ENCODE measurements at regions not wholly inside any gene's neighbourhood (a gene's known extent, or its start where the extent isn't known, plus 50 kb on each side); places are given as distances from the start of the nearest gene placed in this dataset.

- Mint-ChIP-seq H3K4me1 (peaks cover 0 to 53% (median 13%) of the 10 kb centered on the region in 7 donors), H3K9me3 (no peaks in the 10 kb centered on the region), H3K27ac (no peak overlapping the region), H3K4me3 (no peak overlapping the region), H3K36me3 (no peaks in the 10 kb centered on the region), H3K27me3 (peaks cover 0 to 9% (median 5%) of the 10 kb centered on the region in 5 donors)
- ChIA-PET POLR2A (interaction anchor here (1.1 kb wide), 1 partner anchor 366 kb away, joined by 3 read pairs; the partner anchor contains the start of gene JUN), CTCF (interaction anchor here (0.7 kb wide), 1 partner anchor 322 kb away, joined by 3 read pairs; no protein-coding TSS in a partner anchor)
- H3K9me3 ChIP-seq (ENCODE audit: control insufficient read depth in 2 of 3, low read length in 3 of 3) = no peaks in the 10 kb centered on the region
- peaks cover 0 to 5% of the 10 kb centered on the region in 2 donors for H3K4me1 ChIP-seq (ENCODE audit: control insufficient read depth in 2 of 2, insufficient read depth in 2 of 2, low read length in 2 of 2)
- H3K27ac ChIP-seq (ENCODE audit: low read depth, low read length) = no peak overlapping the region
- no peak overlapping the region for H3K4me3 ChIP-seq (ENCODE audit: low read length)
- no peak for DNase-seq
- ATAC-seq = no peak
- H3K36me3 ChIP-seq (ENCODE audit: control insufficient read depth in 2 of 3, insufficient read depth in 3 of 3, low read length in 3 of 3) = no peaks in the 10 kb centered on the region
- intact Hi-C loops (cut with micrococcal nuclease) = loop anchor here (5.0 to 10.0 kb wide), 4 partner anchors 102 to 545 kb away; no protein-coding TSS in a partner anchor
- no peaks in the 10 kb centered on the region for H3K27me3 ChIP-seq (ENCODE audit: control insufficient read depth in 2 of 2, insufficient read depth in 2 of 2, low read length in 2 of 2)
Observed at GRCh38 chr1:59149435-59149834, 147.5 kb upstream of the FGGY start.

- H3K4me3 ChIP-seq (ENCODE audit: low read length) = no peak overlapping the region
- Mint-ChIP-seq H3K4me3 (peak overlapping the region in 2 of 10 donors; percentile 5 to 66), H3K27me3 (peaks cover 0 to 9% (median 5%) of the 10 kb centered on the region in 5 donors), H3K4me1 (peaks cover 0 to 45% (median 13%) of the 10 kb centered on the region in 7 donors), H3K9me3 (no peaks in the 10 kb centered on the region), H3K36me3 (no peaks in the 10 kb centered on the region), H3K27ac (peak overlapping the region in 1 of 9 donors; percentile 44)
- POLR2A ChIA-PET = no interaction called here
- peaks cover 0 to 5% of the 10 kb centered on the region in 2 donors for H3K4me1 ChIP-seq (ENCODE audit: control insufficient read depth in 2 of 2, insufficient read depth in 2 of 2, low read length in 2 of 2)
- CTCF ChIA-PET = no interaction called here
- ATAC-seq (no peak), DNase-seq (peak in 1 of 9 donors; percentile 32)
- no peaks in the 10 kb centered on the region for H3K36me3 ChIP-seq (ENCODE audit: control insufficient read depth in 2 of 3, insufficient read depth in 3 of 3, low read length in 3 of 3)
- no peaks in the 10 kb centered on the region for H3K27me3 ChIP-seq (ENCODE audit: control insufficient read depth in 2 of 2, insufficient read depth in 2 of 2, low read length in 2 of 2)
- H3K9me3 ChIP-seq (ENCODE audit: control insufficient read depth in 2 of 3, low read length in 3 of 3) = no peaks in the 10 kb centered on the region
- no peak overlapping the region for H3K27ac ChIP-seq (ENCODE audit: low read depth, low read length)
- intact Hi-C loops (cut with micrococcal nuclease) = loop anchor here in 1 of 2 donors (5.0 kb wide), 2 partner anchors 147 to 547 kb away; partner anchors contain the start of gene FGGY
Observed at GRCh38 chr1:59150577-59151386, 146.1 kb upstream of the FGGY start.

- no peak overlapping the region for H3K4me3 Mint-ChIP-seq
- H3K4me3 ChIP-seq (ENCODE audit: low read length) = no peak overlapping the region
- H3K27ac Mint-ChIP-seq = peak overlapping the region in 1 of 9 donors; percentile 44
- H3K36me3 Mint-ChIP-seq = no peaks in the 10 kb centered on the region
- CTCF ChIA-PET = no interaction called here
- H3K4me1 Mint-ChIP-seq = peaks cover 0 to 41% (median 9%) of the 10 kb centered on the region in 7 donors
- DNase-seq (no peak), ATAC-seq (no peak)
- intact Hi-C loops (cut with micrococcal nuclease) = loop anchor here in 1 of 2 donors (5.0 kb wide), 2 partner anchors 146 to 546 kb away; partner anchors contain the start of gene FGGY
- H3K27me3 Mint-ChIP-seq = peaks cover 0 to 7% (median 3%) of the 10 kb centered on the region in 5 donors
- no peaks in the 10 kb centered on the region for H3K9me3 ChIP-seq (ENCODE audit: control insufficient read depth in 2 of 3, low read length in 3 of 3)
- H3K36me3 ChIP-seq (ENCODE audit: control insufficient read depth in 2 of 3, insufficient read depth in 3 of 3, low read length in 3 of 3) = no peaks in the 10 kb centered on the region
- H3K27me3 ChIP-seq (ENCODE audit: control insufficient read depth in 2 of 2, insufficient read depth in 2 of 2, low read length in 2 of 2) = no peaks in the 10 kb centered on the region
- no peak overlapping the region for H3K27ac ChIP-seq (ENCODE audit: low read depth, low read length)
- POLR2A ChIA-PET = no interaction called here
- H3K4me1 ChIP-seq (ENCODE audit: control insufficient read depth in 2 of 2, insufficient read depth in 2 of 2, low read length in 2 of 2) = peaks cover 0 to 5% of the 10 kb centered on the region in 2 donors
- no peaks in the 10 kb centered on the region for H3K9me3 Mint-ChIP-seq
Observed at GRCh38 chr1:59151387-59151761, 145.5 kb upstream of the FGGY start.

GRCh38 chr1:59151860-59152259 is 145.0 kb upstream of the FGGY start:
- no peak for ATAC-seq
- intact Hi-C loops (cut with micrococcal nuclease) = loop anchor here in 1 of 2 donors (5.0 kb wide), 2 partner anchors 145 to 545 kb away; partner anchors contain the start of gene FGGY

GRCh38 chr1:59152511-59152910 is 144.4 kb upstream of the FGGY start:
- Mint-ChIP-seq H3K9me3 (peaks cover 0 to 5% (median 0%) of the 10 kb centered on the region in 11 donors), H3K4me3 (no peak overlapping the region), H3K36me3 (no peaks in the 10 kb centered on the region), H3K27me3 (no peaks in the 10 kb centered on the region), H3K4me1 (peaks cover 0 to 33% (median 5%) of the 10 kb centered on the region in 7 donors), H3K27ac (peak overlapping the region in 1 of 9 donors; percentile 2)
- CTCF ChIA-PET = no interaction called here
- H3K9me3 ChIP-seq (ENCODE audit: control insufficient read depth in 2 of 3, low read length in 3 of 3) = no peaks in the 10 kb centered on the region
- ATAC-seq (no peak), DNase-seq (no peak)
- no peaks in the 10 kb centered on the region for H3K4me1 ChIP-seq (ENCODE audit: control insufficient read depth in 2 of 2, insufficient read depth in 2 of 2, low read length in 2 of 2)
- intact Hi-C loops (cut with micrococcal nuclease) = loop anchor here in 1 of 2 donors (5.0 kb wide), 2 partner anchors 145 to 545 kb away; partner anchors contain the start of gene FGGY
- no peaks in the 10 kb centered on the region for H3K36me3 ChIP-seq (ENCODE audit: control insufficient read depth in 2 of 3, insufficient read depth in 3 of 3, low read length in 3 of 3)
- POLR2A ChIA-PET = no interaction called here
- no peak overlapping the region for H3K4me3 ChIP-seq (ENCODE audit: low read length)
- H3K27me3 ChIP-seq (ENCODE audit: control insufficient read depth in 2 of 2, insufficient read depth in 2 of 2, low read length in 2 of 2) = no peaks in the 10 kb centered on the region
- no peak overlapping the region for H3K27ac ChIP-seq (ENCODE audit: low read depth, low read length)

More at GRCh38 chr1:59151860-59152259, 145.0 kb upstream of the FGGY start:
- no peak overlapping the region for H3K27ac Mint-ChIP-seq
- POLR2A ChIA-PET = no interaction called here
- H3K27me3 Mint-ChIP-seq = peaks cover 0 to 3% (median 0%) of the 10 kb centered on the region in 5 donors
- H3K36me3 Mint-ChIP-seq = no peaks in the 10 kb centered on the region
- no peak overlapping the region for H3K4me3 ChIP-seq (ENCODE audit: low read length)
- CTCF ChIA-PET = no interaction called here
- no peaks in the 10 kb centered on the region for H3K27me3 ChIP-seq (ENCODE audit: control insufficient read depth in 2 of 2, insufficient read depth in 2 of 2, low read length in 2 of 2)
- no peaks in the 10 kb centered on the region for H3K36me3 ChIP-seq (ENCODE audit: control insufficient read depth in 2 of 3, insufficient read depth in 3 of 3, low read length in 3 of 3)
- H3K4me1 Mint-ChIP-seq = peaks cover 0 to 38% (median 5%) of the 10 kb centered on the region in 7 donors
- H3K4me1 ChIP-seq (ENCODE audit: control insufficient read depth in 2 of 2, insufficient read depth in 2 of 2, low read length in 2 of 2) = peaks cover 0 to 5% of the 10 kb centered on the region in 2 donors
- DNase-seq = no peak
- peaks cover 0 to under 1% (median 0%) of the 10 kb centered on the region in 11 donors for H3K9me3 Mint-ChIP-seq
- H3K27ac ChIP-seq (ENCODE audit: low read depth, low read length) = no peak overlapping the region
- no peaks in the 10 kb centered on the region for H3K9me3 ChIP-seq (ENCODE audit: control insufficient read depth in 2 of 3, low read length in 3 of 3)
- no peak overlapping the region for H3K4me3 Mint-ChIP-seq

- Mint-ChIP-seq H3K36me3 (peaks cover 0 to 5% (median 0%) of the 10 kb centered on the region in 5 donors), H3K9me3 (peaks cover 0 to 14% (median 7%) of the 10 kb centered on the region in 11 donors), H3K4me1 (peaks cover 0 to 25% (median 5%) of the 10 kb centered on the region in 7 donors), H3K27ac (no peak overlapping the region), H3K27me3 (no peaks in the 10 kb centered on the region), H3K4me3 (no peak overlapping the region)
- no peak overlapping the region for H3K27ac ChIP-seq (ENCODE audit: low read depth, low read length)
- ChIA-PET POLR2A (no interaction called here), CTCF (interaction anchor here (0.7 kb wide), 1 partner anchor 352 kb away, joined by 4 read pairs; no protein-coding TSS in a partner anchor)
- no peaks in the 10 kb centered on the region for H3K36me3 ChIP-seq (ENCODE audit: control insufficient read depth in 2 of 3, insufficient read depth in 3 of 3, low read length in 3 of 3)
- intact Hi-C loops (cut with micrococcal nuclease) = loop anchor here in 1 of 2 donors (5.0 kb wide), 2 partner anchors 143 to 543 kb away; partner anchors contain the start of gene FGGY
- ATAC-seq = no peak
- no peaks in the 10 kb centered on the region for H3K4me1 ChIP-seq (ENCODE audit: control insufficient read depth in 2 of 2, insufficient read depth in 2 of 2, low read length in 2 of 2)
- DNase-seq = no peak
- H3K9me3 ChIP-seq (ENCODE audit: control insufficient read depth in 2 of 3, low read length in 3 of 3) = no peaks in the 10 kb centered on the region
- H3K27me3 ChIP-seq (ENCODE audit: control insufficient read depth in 2 of 2, insufficient read depth in 2 of 2, low read length in 2 of 2) = no peaks in the 10 kb centered on the region
- no peak overlapping the region for H3K4me3 ChIP-seq (ENCODE audit: low read length)
Observed at GRCh38 chr1:59154401-59154800, 142.5 kb upstream of the FGGY start.
